ENCODE measurements at regions not wholly inside any gene's neighbourhood (a gene's known extent, or its start where the extent isn't known, plus 50 kb on each side); places are given as distances from the start of the nearest gene placed in this dataset.
"Not testable (repeated sequence)": the region's sequence is repeated elsewhere in the genome, so short reads cannot be mapped to it uniquely, and the experiment has no call there.

DNA sequence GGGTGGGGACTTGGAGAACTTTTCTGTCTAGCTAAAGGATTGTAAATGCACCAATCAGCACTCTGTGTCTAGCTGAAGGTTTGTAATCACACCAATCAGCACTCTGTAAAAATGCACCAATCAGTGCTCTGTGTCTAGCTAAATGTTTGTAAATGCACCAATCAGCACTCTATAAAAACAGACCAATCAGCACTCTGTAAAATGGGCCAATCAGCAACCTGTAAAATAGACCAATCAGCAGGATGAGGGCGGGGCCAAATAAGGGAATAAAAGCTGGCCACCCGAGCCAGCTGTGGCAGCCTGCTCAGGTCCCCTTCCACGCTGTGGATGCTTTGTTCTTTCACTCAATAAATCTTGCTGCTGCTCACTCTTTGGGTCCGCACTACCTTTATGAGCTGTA is 69.5 kb upstream of the SLC25A36 start:
- not testable (repeated sequence) for TF ChIP-seq ZNF274 (IDR thresholded peaks at IDR 0.05; ENCODE audit: low read depth, low read length); SUZ12 (IDR thresholded peaks at IDR 0.05; ENCODE audit: extremely low read depth, insufficient read depth, insufficient read length); YY1 (IDR thresholded peaks at IDR 0.05; ENCODE audit: insufficient read depth, insufficient read length)

Data from NT2/D1 (cell line).